CD4-positive, alpha-beta T cell treated with Interferon gamma for 1 hour (primary cell): ENCODE measurements at regions not wholly inside any gene's neighbourhood (a gene's known extent, or its start where the extent isn't known, plus 50 kb on each side); places are given as distances from the start of the nearest gene placed in this dataset.
"Not testable (repeated sequence)": the region's sequence is repeated elsewhere in the genome, so short reads cannot be mapped to it uniquely, and the experiment has no call there.

ENCODE experiments used
- DNase-seq: peaks from one replicate; pipeline ENCODE4 v3.0.0-alpha.2; 2020

GRCh38 chr10:30196559-30196958 lies 137.2 kb upstream of the JCAD start:
- DNase-seq: not testable (repeated sequence)

- no peak for DNase-seq
These were observed 133.6 kb upstream of the JCAD start for GRCh38 chr10:30192846-30193608.

GRCh38 chr10:30190577-30191552 lies 131.5 kb upstream of the JCAD start:
- DNase-seq: peak; percentile 14

- DNase-seq: no peak
These were observed 129.8 kb upstream of the JCAD start for GRCh38 chr10:30189238-30189580.

- DNase-seq: no peak
These were observed 129.3 kb upstream of the JCAD start for GRCh38 chr10:30188556-30189237.

GRCh38 chr10:30188101-30188500 lies 128.7 kb upstream of the JCAD start:
- DNase-seq: no peak

GRCh38 chr10:30187010-30187409 lies 127.6 kb upstream of the JCAD start:
- no peak for DNase-seq

GRCh38 chr10:30186371-30186875 lies 127.0 kb upstream of the JCAD start:
- DNase-seq: no peak

GRCh38 chr10:30185916-30186315 lies 126.5 kb upstream of the JCAD start:
- no peak for DNase-seq

GRCh38 chr10:30185341-30185740 lies 126.0 kb upstream of the JCAD start:
- DNase-seq: no peak

- no peak for DNase-seq
These were observed 125.1 kb upstream of the JCAD start for GRCh38 chr10:30184397-30185033.

- no peak for DNase-seq
These were observed 123.6 kb upstream of the JCAD start for GRCh38 chr10:30183055-30183402.

- DNase-seq: no peak
These were observed 123.0 kb upstream of the JCAD start for GRCh38 chr10:30182191-30183054.

GRCh38 chr10:30178356-30178964 lies 119.1 kb upstream of the JCAD start:
- DNase-seq: no peak

- DNase-seq: no peak
These were observed 117.6 kb upstream of the JCAD start for GRCh38 chr10:30176776-30177533.

GRCh38 chr10:30176182-30176581 lies 116.8 kb upstream of the JCAD start:
- no peak for DNase-seq

- DNase-seq: no peak
These were observed 113.3 kb upstream of the JCAD start for GRCh38 chr10:30172673-30173072.

GRCh38 chr10:30172091-30172490 lies 112.7 kb upstream of the JCAD start:
- DNase-seq: no peak

- no peak for DNase-seq
These were observed 112.2 kb upstream of the JCAD start for GRCh38 chr10:30171601-30172000.

GRCh38 chr10:30170814-30171213 lies 111.4 kb upstream of the JCAD start:
- DNase-seq: no peak

GRCh38 chr10:30170146-30170545 lies 110.8 kb upstream of the JCAD start:
- DNase-seq: no peak
